H1 (cell line): ENCODE measurements at regions not wholly inside any gene's neighbourhood (a gene's known extent, or its start where the extent isn't known, plus 50 kb on each side); places are given as distances from the start of the nearest gene placed in this dataset.

Experiments used
- CTCF ChIP-seq, 3 experiments: IDR thresholded peaks; 1 replicate in 2 of 3; 2 replicates in 1 of 3; pipeline versions ENCODE4 v1.5.1 to v1.6.1; 2011; ENCODE audit warnings: low read length in 3 of 3, mild to moderate bottlenecking in 3 of 3, inconsistent platforms in 2 of 3, low read depth in 1 of 3, moderate library complexity in 1 of 3; ENCODE audit not compliant: insufficient read depth in 1 of 3; ENCODE audit errors: control extremely low read depth in 1 of 3
- MAX ChIP-seq: IDR thresholded peaks from 2 replicates; pipeline ENCODE4 v1.6.1; 2012; ENCODE audit warnings: inconsistent platforms
- POLR2A ChIP-seq, 2 experiments: IDR thresholded peaks; 1 replicate in 1 of 2; 2 replicates in 1 of 2; pipeline ENCODE4 v1.6.1; 2011; ENCODE audit warnings: low read depth in 2 of 2, low read length in 2 of 2, mild to moderate bottlenecking in 2 of 2; ENCODE audit errors: control extremely low read depth in 1 of 2
- POLR2AphosphoS5 ChIP-seq: IDR thresholded peaks from 2 replicates; pipeline ENCODE4 v1.6.1; 2011; ENCODE audit warnings: low read depth, low read length

- TF ChIP-seq CTCF (IDR thresholded peaks at IDR 0.05; ENCODE audit: control extremely low read depth in 1 of 3, insufficient read depth in 1 of 3, low read depth in 1 of 3, low read length in 3 of 3) (no peak), POLR2A (IDR thresholded peaks at IDR 0.05; ENCODE audit: control extremely low read depth in 1 of 2, low read depth in 2 of 2, low read length in 2 of 2) (no peak), MAX (no peak), POLR2AphosphoS5 (no peak)
Observed at GRCh38 chr14:101185946-101186345, 282.4 kb upstream of the RTL1 start.
